MV-4-11 (cell line): ENCODE measurements at regions not wholly inside any gene's neighbourhood (a gene's known extent, or its start where the extent isn't known, plus 50 kb on each side); places are given as distances from the start of the nearest gene placed in this dataset.

ENCODE experiments used
- DNase-seq: peaks from one replicate; lab custom pipeline; 2025; lab: John Stamatoyannopoulos, UW

GRCh38 chr2:57881998-57882888 lies 164.4 kb upstream of the VRK2 start:
- no peak for DNase-seq

- no peak for DNase-seq
Observed at GRCh38 chr2:57882895-57883515, 163.6 kb upstream of the VRK2 start.

- no peak for DNase-seq
Observed at GRCh38 chr2:57884281-57884680, 162.3 kb upstream of the VRK2 start.

- no peak for DNase-seq
Observed at GRCh38 chr2:57885742-57886141, 160.9 kb upstream of the VRK2 start.

- no peak for DNase-seq
Observed at GRCh38 chr2:57886161-57886786, 160.3 kb upstream of the VRK2 start.

- no peak for DNase-seq
Observed at GRCh38 chr2:57888463-57888862, 158.1 kb upstream of the VRK2 start.

- DNase-seq: peak; percentile 6
Observed at GRCh38 chr2:57890464-57890863, 156.1 kb upstream of the VRK2 start.

- DNase-seq: no peak
Observed at GRCh38 chr2:57891086-57891712, 155.4 kb upstream of the VRK2 start.

GRCh38 chr2:57892920-57893319 lies 153.7 kb upstream of the VRK2 start:
- DNase-seq: peak; percentile 32

GRCh38 chr2:57893347-57893746 lies 153.3 kb upstream of the VRK2 start:
- DNase-seq: no peak

GRCh38 chr2:57893786-57894185 lies 152.8 kb upstream of the VRK2 start:
- DNase-seq: no peak

- no peak for DNase-seq
Observed at GRCh38 chr2:57894381-57894780, 152.2 kb upstream of the VRK2 start.

GRCh38 chr2:57897920-57898319 lies 148.7 kb upstream of the VRK2 start:
- DNase-seq: no peak

GRCh38 chr2:57899898-57900297 lies 146.7 kb upstream of the VRK2 start:
- DNase-seq: no peak

GRCh38 chr2:57902578-57902977 lies 144.0 kb upstream of the VRK2 start:
- no peak for DNase-seq

- DNase-seq: peak; percentile 31
Observed at GRCh38 chr2:57906152-57906732, 140.4 kb upstream of the VRK2 start.

GRCh38 chr2:57907411-57907810 lies 139.2 kb upstream of the VRK2 start:
- DNase-seq: no peak

GRCh38 chr2:57908736-57909161 lies 137.9 kb upstream of the VRK2 start:
- peak; percentile 15 for DNase-seq

GRCh38 chr2:57918126-57918525 lies 128.5 kb upstream of the VRK2 start:
- no peak for DNase-seq

GRCh38 chr2:57920342-57920939 lies 126.2 kb upstream of the VRK2 start:
- DNase-seq: no peak

GRCh38 chr2:57934659-57935058 lies 111.9 kb upstream of the VRK2 start:
- DNase-seq: no peak

GRCh38 chr2:57936216-57936615 lies 110.4 kb upstream of the VRK2 start:
- no peak for DNase-seq
